ENCODE measurements at regions not wholly inside any gene's neighbourhood (a gene's known extent, or its start where the extent isn't known, plus 50 kb on each side); places are given as distances from the start of the nearest gene placed in this dataset.

GRCh38 chr1:233561708-233562426 lies 52.0 kb upstream of the KCNK1 start:
- TF ChIP-seq CTCF (conservative IDR thresholded peaks at IDR 0.05 in 1 of 2, IDR thresholded peaks at IDR 0.05 in 1 of 2; ENCODE audit: low read depth in 1 of 2, low read length in 2 of 2) (no peak), EZH2 (IDR thresholded peaks at IDR 0.05; ENCODE audit: low read length, missing control alignments) (no peak)

All from fibroblast of lung (primary cell).